AG04449 (cell line): ENCODE measurements at regions not wholly inside any gene's neighbourhood (a gene's known extent, or its start where the extent isn't known, plus 50 kb on each side); places are given as distances from the start of the nearest gene placed in this dataset.

Source experiments
- CTCF ChIA-PET: fragments of 350-600 bp; formaldehyde crosslinking; extraction: SDS; loops from one replicate; lab custom pipeline; 2021; ENCODE audit warnings: antibody characterized with exemption; lab: Yijun Ruan, JAX
- POLR2A ChIA-PET: fragments of 400-600, 350-600 bp; formaldehyde crosslinking; extraction: SDS; loops from one replicate; lab custom pipeline; 2020; ENCODE audit warnings: antibody characterized with exemption, inconsistent platforms; lab: Yijun Ruan, JAX
- DNase-seq: peaks from one replicate; pipeline ENCODE4 v3.0.0-alpha.2; 2010; ENCODE audit warnings: low read depth, low spot score
- H3K4me3 ChIP-seq: 2 replicates; pipeline ENCODE4 v1.5.1; 2011; ENCODE audit warnings: low read depth, mild to moderate bottlenecking, control low read depth, low read length
- TF ChIP-seq, protein P1 (sequence below): IDR thresholded peaks from one replicate; pipeline ENCODE4 v1.5.1; 2011; ENCODE audit warnings: mild to moderate bottlenecking, moderate library complexity, low read length, control low read depth, inconsistent platforms; ENCODE audit not compliant: insufficient read depth; ENCODE audit errors: missing control alignments

DNA sequence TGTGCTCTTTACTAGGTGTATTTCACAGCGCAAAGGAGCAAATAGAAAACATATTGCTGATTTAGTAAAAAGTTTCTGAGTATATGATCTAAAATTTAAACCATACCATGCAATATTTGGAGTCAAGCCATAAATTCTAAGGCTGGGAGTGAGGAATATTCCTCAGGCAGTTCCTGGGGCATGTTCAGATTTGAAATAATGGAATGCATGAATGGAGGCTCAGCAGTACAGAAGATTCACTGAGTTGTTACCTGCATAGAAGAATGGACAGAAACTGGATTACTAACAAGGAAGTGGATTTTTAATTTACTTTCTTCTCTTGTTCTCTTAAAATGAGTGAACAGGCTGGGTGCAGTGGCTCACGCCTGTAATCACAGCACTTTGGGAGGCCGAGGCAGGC, 441.0 kb upstream of the MAP2 start:
- no peak overlapping the region for H3K4me3 ChIP-seq
- DNase-seq = no peak
- ChIA-PET POLR2A (no interaction called here), CTCF (no interaction called here)
- TF ChIP-seq, protein P1, sequence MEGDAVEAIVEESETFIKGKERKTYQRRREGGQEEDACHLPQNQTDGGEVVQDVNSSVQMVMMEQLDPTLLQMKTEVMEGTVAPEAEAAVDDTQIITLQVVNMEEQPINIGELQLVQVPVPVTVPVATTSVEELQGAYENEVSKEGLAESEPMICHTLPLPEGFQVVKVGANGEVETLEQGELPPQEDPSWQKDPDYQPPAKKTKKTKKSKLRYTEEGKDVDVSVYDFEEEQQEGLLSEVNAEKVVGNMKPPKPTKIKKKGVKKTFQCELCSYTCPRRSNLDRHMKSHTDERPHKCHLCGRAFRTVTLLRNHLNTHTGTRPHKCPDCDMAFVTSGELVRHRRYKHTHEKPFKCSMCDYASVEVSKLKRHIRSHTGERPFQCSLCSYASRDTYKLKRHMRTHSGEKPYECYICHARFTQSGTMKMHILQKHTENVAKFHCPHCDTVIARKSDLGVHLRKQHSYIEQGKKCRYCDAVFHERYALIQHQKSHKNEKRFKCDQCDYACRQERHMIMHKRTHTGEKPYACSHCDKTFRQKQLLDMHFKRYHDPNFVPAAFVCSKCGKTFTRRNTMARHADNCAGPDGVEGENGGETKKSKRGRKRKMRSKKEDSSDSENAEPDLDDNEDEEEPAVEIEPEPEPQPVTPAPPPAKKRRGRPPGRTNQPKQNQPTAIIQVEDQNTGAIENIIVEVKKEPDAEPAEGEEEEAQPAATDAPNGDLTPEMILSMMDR = no peak

DNA sequence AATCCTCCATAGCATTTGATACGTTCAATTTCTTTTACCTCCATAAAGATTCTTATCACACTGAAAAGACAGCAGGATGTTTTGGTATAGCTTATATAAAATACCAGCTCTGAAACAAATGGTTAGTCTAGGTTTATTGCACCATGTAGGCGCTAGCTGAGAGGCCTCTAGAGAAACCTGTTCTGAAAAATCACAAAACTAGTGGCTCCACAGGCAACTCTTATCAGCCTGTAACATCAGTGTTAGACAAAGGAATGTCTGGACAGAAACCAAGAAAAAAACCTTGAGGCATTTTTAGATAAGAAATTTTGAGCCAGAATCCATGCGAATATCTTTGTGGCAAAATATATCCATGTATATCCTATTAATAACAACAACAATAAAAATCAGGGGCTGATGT, 440.4 kb upstream of the MAP2 start:
- TF ChIP-seq, protein P1 = no peak
- POLR2A ChIA-PET = no interaction called here
- CTCF ChIA-PET = no interaction called here
- no peak overlapping the region for H3K4me3 ChIP-seq
- DNase-seq = no peak

DNA sequence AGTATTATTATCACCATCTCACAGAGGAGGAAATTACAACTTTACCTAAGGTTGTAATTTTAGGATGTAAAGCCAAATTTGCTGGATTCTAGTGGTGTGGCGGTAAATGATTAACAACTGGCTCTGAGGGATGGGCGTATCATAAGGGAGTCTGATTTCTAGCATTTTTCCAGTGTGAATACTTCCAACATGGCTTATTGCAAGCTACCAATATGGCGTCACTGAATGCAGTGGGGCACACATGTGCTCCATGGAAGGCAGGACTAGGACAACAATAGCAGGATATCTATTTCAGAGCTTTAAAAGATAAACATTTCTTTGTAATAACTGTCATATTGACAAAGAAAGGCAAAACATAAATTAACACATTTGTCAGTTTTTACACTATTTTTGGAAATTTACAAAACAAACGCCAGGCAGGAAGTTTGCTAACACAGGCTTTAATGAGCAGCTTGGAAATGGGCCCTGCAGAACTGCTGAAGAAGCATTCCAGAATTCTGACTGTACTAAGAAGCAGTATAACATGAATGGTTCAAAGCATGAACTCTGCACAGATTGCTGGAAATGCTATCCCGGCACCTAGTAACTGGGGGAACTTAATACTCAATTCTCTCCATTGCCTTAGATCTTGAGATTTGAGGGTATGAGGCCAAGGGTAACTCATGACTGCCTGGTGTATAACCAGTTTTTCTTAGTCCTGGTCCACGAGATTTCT, 439.3 kb upstream of the MAP2 start:
- H3K4me3 ChIP-seq = no peak overlapping the region
- POLR2A ChIA-PET = no interaction called here
- CTCF ChIA-PET = no interaction called here
- TF ChIP-seq, protein P1 = no peak
- no peak for DNase-seq

DNA sequence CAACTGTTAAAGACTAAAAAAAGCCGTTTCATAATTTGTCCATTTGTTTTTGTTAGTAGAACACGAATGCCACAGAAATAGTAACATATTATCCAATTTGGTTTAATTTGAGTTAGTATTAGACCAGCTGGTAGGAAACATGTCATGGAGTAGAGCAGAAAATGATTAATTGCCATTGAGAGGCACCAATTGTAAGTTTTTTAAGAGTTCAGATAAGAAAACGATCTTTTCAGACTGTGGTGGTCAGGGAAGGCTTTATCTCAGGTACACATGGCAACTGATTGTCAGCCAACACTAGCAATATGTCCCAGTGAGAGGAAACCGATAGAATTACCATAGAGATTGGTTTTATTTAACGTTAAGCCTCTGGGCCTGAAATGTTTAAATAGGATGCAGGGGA, 438.2 kb upstream of the MAP2 start:
- TF ChIP-seq, protein P1 = no peak
- POLR2A ChIA-PET = no interaction called here
- no peak overlapping the region for H3K4me3 ChIP-seq

DNA sequence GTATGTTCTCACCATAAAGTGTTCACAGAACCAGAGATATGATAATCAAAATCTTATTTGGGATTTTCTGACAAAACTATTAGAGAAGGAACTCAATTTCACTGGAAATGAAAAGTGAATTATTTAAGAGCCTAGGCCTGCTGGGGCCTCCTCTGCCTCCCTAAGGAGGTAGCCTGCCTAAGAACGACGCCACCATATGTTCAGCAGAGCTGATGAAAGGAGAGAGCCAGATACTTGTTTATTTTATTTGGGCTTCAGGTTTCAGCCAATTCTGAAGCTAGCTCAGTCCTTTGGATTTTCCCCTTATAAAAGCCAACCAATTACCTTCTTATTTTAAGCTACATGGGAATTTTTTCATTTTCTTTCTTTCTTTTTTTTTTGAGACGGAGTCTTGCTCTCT, 433.1 kb upstream of the MAP2 start:
- TF ChIP-seq, protein P1 = no peak
- no peak overlapping the region for H3K4me3 ChIP-seq
- CTCF ChIA-PET = no interaction called here
- POLR2A ChIA-PET = no interaction called here
- no peak for DNase-seq

More for the DNA sequence above, 438.2 kb upstream of the MAP2 start:
- CTCF ChIA-PET = no interaction called here
- DNase-seq = no peak

DNA sequence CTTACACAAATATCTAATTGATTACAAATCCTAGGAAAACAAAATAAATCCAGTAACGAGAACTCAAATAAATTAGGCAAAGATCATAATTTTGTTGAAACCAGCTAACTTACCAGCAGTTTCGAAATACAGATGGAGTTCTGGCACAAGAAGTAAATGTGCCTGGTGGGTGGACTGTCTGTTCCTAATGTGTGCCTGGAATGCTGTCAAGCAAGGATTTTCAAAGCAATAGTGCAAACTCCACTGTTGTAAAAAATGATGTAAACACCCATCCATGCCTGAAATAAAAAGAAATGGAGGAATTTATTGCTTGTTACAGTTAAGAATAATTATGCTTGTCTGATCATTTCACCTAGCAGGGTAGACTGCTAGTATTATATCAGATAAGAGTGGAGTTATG, 423.9 kb upstream of the MAP2 start:
- ChIA-PET CTCF (no interaction called here), POLR2A (no interaction called here)
- H3K4me3 ChIP-seq = no peak overlapping the region
- DNase-seq = no peak
- TF ChIP-seq, protein P1 = no peak
